GM12891 (cell line): ENCODE measurements at regions not wholly inside any gene's neighbourhood (a gene's known extent, or its start where the extent isn't known, plus 50 kb on each side); places are given as distances from the start of the nearest gene placed in this dataset.

Experiments
- POLR2AphosphoS5 ChIP-seq: IDR thresholded peaks from 2 replicates; pipeline ENCODE4 v1.6.1; 2011; ENCODE audit warnings: low read depth, low read length, control low read depth
- TAF1 ChIP-seq: IDR thresholded peaks from 2 replicates; pipeline ENCODE4 v1.6.1; 2011; ENCODE audit warnings: low read depth, low read length, control low read depth

GRCh38 chr6:22880686-22881433 is 311.5 kb downstream of the HDGFL1 start:
- TF ChIP-seq POLR2AphosphoS5 (no peak), TAF1 (no peak)
